ENCODE measurements at regions not wholly inside any gene's neighbourhood (a gene's known extent, or its start where the extent isn't known, plus 50 kb on each side); places are given as distances from the start of the nearest gene placed in this dataset.

DNA sequence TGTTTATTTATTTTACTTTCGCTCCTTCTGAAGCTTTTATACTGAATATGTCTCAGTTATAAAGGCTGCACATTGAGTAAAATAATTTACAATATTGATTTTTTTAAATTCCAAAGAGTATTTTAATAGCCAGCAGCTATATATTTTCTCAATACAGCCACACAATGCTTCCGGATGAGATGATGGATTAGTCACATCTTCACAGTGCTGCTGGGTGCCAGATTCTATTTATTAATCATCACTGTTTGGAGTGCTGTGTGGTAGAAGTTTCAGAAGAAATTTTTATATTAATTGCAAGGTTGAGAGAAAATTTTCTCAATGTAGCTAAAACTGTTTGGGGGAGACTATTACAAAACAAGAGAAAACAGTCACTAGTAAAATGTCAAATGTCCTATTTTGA, 989.8 kb downstream of the TLE4 start:
- H2AFZ ChIP-seq (ENCODE audit: low read length), result no peak overlapping the region
- no peak overlapping the region for H3K9ac ChIP-seq (ENCODE audit: extremely low read depth, insufficient read length, low read length)
- H2BK120ac ChIP-seq (ENCODE audit: low read depth, low read length, poor library complexity, severe bottlenecking), result no peak overlapping the region
- WGBS (ENCODE audit: extremely low coverage, insufficient read length, low lambda C conversion rate), result no CpG with 5 or more reads among the region's 2 CpGs
- no peak overlapping the region for H3K18ac ChIP-seq (ENCODE audit: insufficient read length, low read depth, low read length)
- H3K9me3 ChIP-seq (ENCODE audit: control insufficient read depth, low read depth, low read length), result no peaks in the 10 kb centered on the region
- H3K23ac ChIP-seq (ENCODE audit: insufficient read length, low read depth, low read length), result no peak overlapping the region
- Mint-ChIP-seq H3K4me1 (no peaks in the 10 kb centered on the region), H3K4me3 (no peak overlapping the region), H3K9me3 (no peaks in the 10 kb centered on the region; a peak in 1 of 5 replicates), H3K27me3 (ENCODE audit: low read depth) (no peaks in the 10 kb centered on the region), H3K36me3 (ENCODE audit: insufficient read depth in 1 of 3, low read depth in 3 of 3) (no peaks in the 10 kb centered on the region; a peak in 1 of 7 replicates), H3K27ac (no peak overlapping the region)
- H3K79me1 ChIP-seq (ENCODE audit: insufficient read depth, low read depth, low read length, poor library complexity, severe bottlenecking), result no peaks in the 10 kb centered on the region
- no peak overlapping the region for H2BK12ac ChIP-seq (ENCODE audit: insufficient read length, low read depth, low read length)
- H2BK20ac ChIP-seq (ENCODE audit: low read depth, low read length, poor library complexity, severe bottlenecking), result no peak overlapping the region
- no peak overlapping the region for H4K5ac ChIP-seq (ENCODE audit: insufficient read length, low read depth, low read length)
- DNase-seq, result no peak
- no peaks in the 10 kb centered on the region for H4K20me1 ChIP-seq (ENCODE audit: control insufficient read depth, insufficient read depth, insufficient read length)
- no peak overlapping the region for H2BK15ac ChIP-seq (ENCODE audit: low read depth, low read length)
- H3K14ac ChIP-seq (ENCODE audit: insufficient read depth, low read length), result no peak overlapping the region
- H2BK5ac ChIP-seq (ENCODE audit: insufficient read length, low read length), result no peak overlapping the region
- no peak overlapping the region for H2AK5ac ChIP-seq (ENCODE audit: insufficient read length, low read length)
- no peaks in the 10 kb centered on the region for H3K23me2 ChIP-seq (ENCODE audit: insufficient read length, low read depth, low read length, poor library complexity, severe bottlenecking)
- H3K79me2 ChIP-seq (ENCODE audit: insufficient read depth, low read length), result no peaks in the 10 kb centered on the region
- no peak overlapping the region for H3K4me2 ChIP-seq (ENCODE audit: insufficient read depth, insufficient read length, low read length)
- no peaks in the 10 kb centered on the region for H3K27me3 ChIP-seq (ENCODE audit: insufficient read depth, low read length)
- H3K4ac ChIP-seq (ENCODE audit: low read depth, low read length), result no peak overlapping the region
- H3K56ac ChIP-seq (ENCODE audit: insufficient read length, low read depth, low read length), result no peak overlapping the region
- H4K8ac ChIP-seq (replicated peaks; ENCODE audit: insufficient read length, low read depth, low read length), result no peak overlapping the region
- TF ChIP-seq, protein P1, sequence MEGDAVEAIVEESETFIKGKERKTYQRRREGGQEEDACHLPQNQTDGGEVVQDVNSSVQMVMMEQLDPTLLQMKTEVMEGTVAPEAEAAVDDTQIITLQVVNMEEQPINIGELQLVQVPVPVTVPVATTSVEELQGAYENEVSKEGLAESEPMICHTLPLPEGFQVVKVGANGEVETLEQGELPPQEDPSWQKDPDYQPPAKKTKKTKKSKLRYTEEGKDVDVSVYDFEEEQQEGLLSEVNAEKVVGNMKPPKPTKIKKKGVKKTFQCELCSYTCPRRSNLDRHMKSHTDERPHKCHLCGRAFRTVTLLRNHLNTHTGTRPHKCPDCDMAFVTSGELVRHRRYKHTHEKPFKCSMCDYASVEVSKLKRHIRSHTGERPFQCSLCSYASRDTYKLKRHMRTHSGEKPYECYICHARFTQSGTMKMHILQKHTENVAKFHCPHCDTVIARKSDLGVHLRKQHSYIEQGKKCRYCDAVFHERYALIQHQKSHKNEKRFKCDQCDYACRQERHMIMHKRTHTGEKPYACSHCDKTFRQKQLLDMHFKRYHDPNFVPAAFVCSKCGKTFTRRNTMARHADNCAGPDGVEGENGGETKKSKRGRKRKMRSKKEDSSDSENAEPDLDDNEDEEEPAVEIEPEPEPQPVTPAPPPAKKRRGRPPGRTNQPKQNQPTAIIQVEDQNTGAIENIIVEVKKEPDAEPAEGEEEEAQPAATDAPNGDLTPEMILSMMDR (conservative IDR thresholded peaks at IDR 0.05), result no peak
- H3K4me1 ChIP-seq (ENCODE audit: insufficient read depth, low read length), result no peaks in the 10 kb centered on the region
- H3T11ph ChIP-seq (ENCODE audit: low read length), result no peak overlapping the region
- H3K27ac ChIP-seq (ENCODE audit: insufficient read length, low read depth, low read length), result no peak overlapping the region
- H4K91ac ChIP-seq (ENCODE audit: insufficient read length, low read depth, low read length), result no peak overlapping the region

Data from H9 (cell line).